OCI-LY7 (cell line): ENCODE measurements at regions not wholly inside any gene's neighbourhood (a gene's known extent, or its start where the extent isn't known, plus 50 kb on each side); places are given as distances from the start of the nearest gene placed in this dataset.

Source experiments
- EZH2phosphoT487 ChIP-seq: fragments of 200-600 bp; sonication (generic); IDR thresholded peaks from 2 replicates; pipeline ENCODE4 v1.6.1; 2018; ENCODE audit warnings: low read depth, borderline replicate concordance, mild to moderate bottlenecking, mixed run types, antibody characterized with exemption, low read length, moderate library complexity, mixed read lengths
- TF ChIP-seq, protein P1 (sequence below): fragments of 200-600 bp; sonication (generic); conservative IDR thresholded peaks from 2 replicates; pipeline ENCODE4 v1.5.1; 2014; ENCODE audit warnings: mild to moderate bottlenecking, antibody characterized with exemption, low read length, moderate library complexity, mixed read lengths

DNA sequence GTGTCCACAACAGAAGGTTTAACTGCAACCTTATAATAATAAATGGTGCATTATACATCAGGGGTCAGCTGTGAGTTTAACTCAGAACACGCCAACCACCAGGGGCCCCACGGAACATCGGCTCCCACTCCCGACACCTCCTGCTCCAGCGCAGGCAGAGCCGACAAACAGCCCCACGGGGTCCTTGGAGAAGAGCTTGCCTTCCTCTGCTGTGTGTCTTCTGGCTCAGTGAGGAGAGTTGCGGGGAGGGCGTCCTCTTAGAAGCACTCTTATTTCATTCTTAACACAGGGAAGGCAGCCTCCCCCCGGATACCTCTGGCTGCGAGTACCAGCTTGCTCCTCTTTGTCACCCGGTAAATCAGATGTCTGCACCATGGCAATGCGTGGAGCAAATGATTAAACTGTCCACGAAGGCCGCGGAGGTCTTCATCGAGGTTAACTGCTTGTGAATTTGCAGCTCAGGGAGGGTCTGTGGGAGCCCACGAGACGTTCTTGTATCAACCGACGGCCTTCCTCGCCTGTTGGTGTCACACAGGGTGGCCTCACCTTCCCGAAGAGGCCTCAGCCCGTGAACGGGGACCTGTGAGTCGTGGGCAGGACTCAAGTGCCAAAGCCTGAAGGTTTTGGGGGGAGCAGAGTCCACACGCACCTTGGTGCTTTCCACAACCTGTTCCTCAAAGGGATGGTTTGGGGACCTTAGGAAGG is 464.0 kb downstream of the BRD1 start:
- TF ChIP-seq, protein P1, sequence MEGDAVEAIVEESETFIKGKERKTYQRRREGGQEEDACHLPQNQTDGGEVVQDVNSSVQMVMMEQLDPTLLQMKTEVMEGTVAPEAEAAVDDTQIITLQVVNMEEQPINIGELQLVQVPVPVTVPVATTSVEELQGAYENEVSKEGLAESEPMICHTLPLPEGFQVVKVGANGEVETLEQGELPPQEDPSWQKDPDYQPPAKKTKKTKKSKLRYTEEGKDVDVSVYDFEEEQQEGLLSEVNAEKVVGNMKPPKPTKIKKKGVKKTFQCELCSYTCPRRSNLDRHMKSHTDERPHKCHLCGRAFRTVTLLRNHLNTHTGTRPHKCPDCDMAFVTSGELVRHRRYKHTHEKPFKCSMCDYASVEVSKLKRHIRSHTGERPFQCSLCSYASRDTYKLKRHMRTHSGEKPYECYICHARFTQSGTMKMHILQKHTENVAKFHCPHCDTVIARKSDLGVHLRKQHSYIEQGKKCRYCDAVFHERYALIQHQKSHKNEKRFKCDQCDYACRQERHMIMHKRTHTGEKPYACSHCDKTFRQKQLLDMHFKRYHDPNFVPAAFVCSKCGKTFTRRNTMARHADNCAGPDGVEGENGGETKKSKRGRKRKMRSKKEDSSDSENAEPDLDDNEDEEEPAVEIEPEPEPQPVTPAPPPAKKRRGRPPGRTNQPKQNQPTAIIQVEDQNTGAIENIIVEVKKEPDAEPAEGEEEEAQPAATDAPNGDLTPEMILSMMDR = no peak
- TF ChIP-seq EZH2phosphoT487 = no peak
